Mesodermal cell (in vitro differentiated cells): ENCODE measurements at regions not wholly inside any gene's neighbourhood (a gene's known extent, or its start where the extent isn't known, plus 50 kb on each side); places are given as distances from the start of the nearest gene placed in this dataset.
A peak's percentile ranks its signal among the peaks of the same experiment; 100 is the strongest.

Experiments used
- H3K27ac ChIP-seq: 2 replicates; pipeline ENCODE4 v1.7.0; 2013; ENCODE audit warnings: mild to moderate bottlenecking, low read depth, low read length, moderate library complexity; ENCODE audit not compliant: severe bottlenecking
- H3K36me3 ChIP-seq: 2 replicates; pipeline ENCODE4 v1.7.1; 2013; ENCODE audit warnings: mild to moderate bottlenecking, low read length, moderate library complexity; ENCODE audit not compliant: control insufficient read depth, insufficient read depth
- H3K4me1 ChIP-seq: one replicate; pipeline ENCODE4 v1.7.1; 2013; ENCODE audit warnings: mild to moderate bottlenecking, low read length; ENCODE audit not compliant: insufficient read depth, control insufficient read depth, poor library complexity, severe bottlenecking
- H3K4me3 ChIP-seq: 2 replicates; pipeline ENCODE4 v1.7.0; 2013; ENCODE audit warnings: low read length, control low read depth, mild to moderate bottlenecking; ENCODE audit not compliant: insufficient read depth, poor library complexity, severe bottlenecking; ENCODE audit errors: extremely low read depth
- H3K9me3 ChIP-seq: 2 replicates; pipeline ENCODE4 v1.7.1; 2013; ENCODE audit warnings: mild to moderate bottlenecking, low read length, moderate library complexity; ENCODE audit not compliant: control insufficient read depth
- WGBS, 2 experiments: methylation state at CpG; one replicate each; pipeline ENCODE4 v1.1.5; 2013; ENCODE audit warnings: missing lambda C conversion rate in 2 of 2; ENCODE audit not compliant: insufficient coverage in 2 of 2; 5-methylcytosine and 5-hydroxymethylcytosine counted together

DNA sequence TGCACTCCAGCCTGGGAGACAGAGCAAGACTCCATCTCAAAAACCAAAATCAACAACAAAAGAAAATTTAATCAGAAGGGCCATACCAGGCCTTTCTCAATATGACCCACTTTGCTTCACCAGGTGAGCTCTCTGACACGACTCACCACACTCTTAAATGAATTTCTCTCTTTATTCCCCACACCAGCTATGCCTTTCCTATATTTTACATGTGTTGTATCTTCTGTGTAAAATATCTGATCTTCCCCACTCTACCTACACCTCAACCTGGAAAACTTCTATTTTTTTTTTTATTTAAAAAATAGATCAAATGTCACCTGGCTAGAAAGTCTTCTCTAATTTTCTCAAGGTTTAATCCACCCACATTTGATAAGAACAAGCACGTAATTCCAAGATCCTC is 77.6 kb upstream of the SLC39A8 start:
- no peaks in the 10 kb centered on the region for H3K9me3 ChIP-seq

DNA sequence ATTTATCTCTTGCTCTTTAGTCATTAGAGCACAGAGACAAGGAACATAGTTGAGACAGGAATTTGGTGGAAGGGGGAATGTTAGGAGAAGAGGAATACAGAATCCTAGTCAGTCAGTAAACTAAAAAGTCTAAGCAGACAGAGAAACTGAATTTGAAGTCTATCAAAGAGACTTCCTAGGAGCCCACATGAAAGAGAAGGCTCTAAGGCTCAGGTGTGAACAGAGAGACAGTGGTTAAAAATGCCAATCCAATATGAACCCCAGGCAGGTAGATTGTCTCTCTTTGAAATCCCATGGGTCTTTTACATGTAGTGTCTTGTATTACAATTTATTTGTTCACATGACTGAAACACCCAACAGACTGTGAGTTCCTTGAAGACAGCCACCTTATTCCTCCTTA is 77.8 kb upstream of the NFKB1 start:
- no peaks in the 10 kb centered on the region for H3K4me1 ChIP-seq
- H3K36me3 ChIP-seq, result no peaks in the 10 kb centered on the region
- no peak overlapping the region for H3K4me3 ChIP-seq
- H3K9me3 ChIP-seq, result no peaks in the 10 kb centered on the region
- no peak overlapping the region for H3K27ac ChIP-seq

More for the DNA sequence above, 77.6 kb upstream of the SLC39A8 start:
- no peaks in the 10 kb centered on the region for H3K4me1 ChIP-seq
- WGBS, 2 experiments, result 33% methylated on average over 2 of the region's 2 CpGs; no CpG with 5 or more reads in 1 of the 2 experiments
- H3K27ac ChIP-seq, result no peak overlapping the region
- no peak overlapping the region for H3K4me3 ChIP-seq
- no peaks in the 10 kb centered on the region for H3K36me3 ChIP-seq

DNA sequence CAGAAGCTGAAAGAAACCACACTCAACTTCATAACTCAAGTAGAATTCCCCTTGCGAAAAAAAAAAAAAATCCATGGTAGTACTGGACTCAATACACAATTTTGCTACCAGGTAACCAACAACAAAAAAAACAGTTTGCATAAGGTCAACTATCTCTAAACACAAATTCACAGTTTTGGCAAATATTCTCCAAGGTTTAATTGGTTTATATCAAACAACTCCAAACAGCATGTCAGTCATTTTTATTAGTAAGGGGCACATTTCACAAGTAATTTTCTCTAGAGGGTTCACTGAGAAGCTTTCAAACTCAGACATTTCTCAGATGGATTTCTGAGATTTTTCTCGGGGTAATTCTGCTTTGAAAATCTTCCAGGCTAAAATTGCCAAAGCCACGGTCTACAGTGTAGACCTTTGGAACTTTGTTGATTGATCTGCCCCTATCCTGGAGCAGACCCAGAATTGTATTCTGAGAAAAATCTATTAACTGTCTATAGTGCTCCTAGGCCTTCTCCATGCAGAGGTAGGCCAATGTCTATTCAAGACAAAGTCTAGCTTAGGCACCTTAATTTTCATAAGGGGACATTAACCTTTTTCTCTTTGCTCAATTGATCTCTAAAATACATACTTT is 73.7 kb upstream of the NFKB1 start:
- Histone ChIP-seq H3K9me3 (no peaks in the 10 kb centered on the region), H3K36me3 (no peaks in the 10 kb centered on the region), H3K4me1 (peaks cover 9% of the 10 kb centered on the region), H3K4me3 (no peak overlapping the region), H3K27ac (no peak overlapping the region)
- WGBS, 2 experiments, result 94 to 96% methylated on average over 2 to 3 of the region's 3 CpGs

DNA sequence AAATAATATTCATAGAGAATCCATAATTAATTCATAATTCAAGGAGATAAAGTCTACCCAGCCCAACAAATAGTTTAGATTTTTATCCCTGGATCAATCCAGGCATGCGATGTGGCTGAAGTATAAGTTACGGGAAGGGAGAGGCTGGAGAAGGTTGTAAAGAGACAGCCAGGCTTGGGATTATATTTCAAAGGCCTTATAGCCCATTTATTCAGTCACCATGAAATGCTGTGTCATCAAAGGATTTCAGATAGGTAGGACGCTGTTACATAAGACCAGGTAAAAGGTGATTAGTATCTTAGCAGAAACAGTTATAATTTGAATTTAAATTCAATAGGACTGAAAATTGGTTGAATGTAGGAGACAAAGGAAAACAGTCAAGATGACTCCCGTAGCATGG is 73.0 kb upstream of the NFKB1 start:
- no peaks in the 10 kb centered on the region for H3K9me3 ChIP-seq
- no peaks in the 10 kb centered on the region for H3K36me3 ChIP-seq
- H3K27ac ChIP-seq, result no peak overlapping the region
- peaks cover 9% of the 10 kb centered on the region for H3K4me1 ChIP-seq
- no peak overlapping the region for H3K4me3 ChIP-seq
- WGBS, 2 experiments, result 100% methylated on average over 3 to 4 of the region's 4 CpGs

DNA sequence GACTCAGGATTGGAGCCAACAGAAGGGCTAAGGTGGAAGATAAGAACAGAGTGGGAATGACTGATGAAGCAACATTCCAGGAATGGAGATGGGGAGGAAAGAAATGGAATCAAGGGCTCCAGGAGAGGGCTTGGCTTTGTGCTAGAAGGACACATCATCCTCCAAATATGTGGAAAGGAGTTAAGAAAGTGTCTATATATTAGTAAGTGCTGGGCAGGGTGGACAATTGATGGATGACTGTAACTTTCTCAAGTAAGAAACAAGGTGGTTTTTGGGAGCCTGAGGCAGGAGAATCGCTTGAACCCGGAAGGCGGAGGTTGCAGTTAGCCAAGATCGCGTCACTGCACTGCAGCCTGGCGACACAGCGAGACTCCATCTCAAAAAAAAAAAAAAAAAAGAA is 71.6 kb upstream of the NFKB1 start:
- peaks cover 9% of the 10 kb centered on the region for H3K4me1 ChIP-seq
- WGBS, 2 experiments, result 95 to 100% methylated on average over 2 to 4 of the region's 7 CpGs
- peak overlapping the region; percentile 17 for H3K27ac ChIP-seq
- no peaks in the 10 kb centered on the region for H3K36me3 ChIP-seq
- H3K9me3 ChIP-seq, result no peaks in the 10 kb centered on the region
- H3K4me3 ChIP-seq, result no peak overlapping the region

DNA sequence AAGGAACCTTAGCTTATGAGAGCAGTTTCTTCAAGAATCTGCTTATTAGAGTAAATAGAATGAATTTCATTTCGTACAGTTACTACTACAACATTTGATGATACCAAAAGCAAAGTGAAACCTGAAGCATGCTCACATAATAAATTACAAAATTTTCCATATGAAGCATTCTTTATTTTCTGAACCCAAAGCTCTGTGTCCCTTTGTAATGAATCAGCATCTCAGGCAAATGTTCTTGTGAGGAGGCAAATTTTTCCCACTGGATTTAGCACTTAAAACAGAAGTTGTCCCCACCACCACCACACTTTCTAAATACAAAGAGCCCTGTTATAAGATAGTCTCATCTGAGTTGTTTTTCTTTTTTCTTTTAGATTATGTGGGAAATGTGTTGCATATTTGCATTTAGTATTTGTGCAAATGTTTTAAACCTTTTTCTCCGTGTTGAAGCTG is 70.7 kb upstream of the NFKB1 start:
- Histone ChIP-seq H3K36me3 (no peaks in the 10 kb centered on the region), H3K27ac (peak overlapping the region; percentile 60), H3K4me1 (peaks cover 9% of the 10 kb centered on the region), H3K4me3 (peak overlapping the region; percentile 41), H3K9me3 (no peaks in the 10 kb centered on the region)
- 80% methylated on average over 1 of the region's 2 CpGs; no CpG with 5 or more reads in 1 of the 2 experiments for WGBS, 2 experiments

DNA sequence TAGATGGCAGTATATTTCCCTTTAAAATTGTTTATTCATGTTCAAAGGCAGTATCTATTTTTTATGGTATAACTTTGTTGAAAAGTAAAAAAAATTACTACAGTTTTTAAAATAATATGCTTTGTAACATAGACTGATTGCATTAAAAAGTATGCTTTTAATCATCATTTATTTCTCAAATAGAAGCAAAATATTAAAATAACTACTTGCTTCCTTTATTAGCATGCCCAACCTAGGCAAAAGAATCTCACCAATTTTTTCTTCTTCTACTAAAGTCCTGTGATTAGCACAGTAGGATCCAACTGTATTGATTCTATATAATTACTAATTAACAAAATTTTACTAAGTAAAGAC is 69.6 kb upstream of the NFKB1 start:
- Histone ChIP-seq H3K9me3 (no peaks in the 10 kb centered on the region), H3K4me1 (peaks cover 9% of the 10 kb centered on the region), H3K4me3 (peak overlapping the region; percentile 41)

DNA sequence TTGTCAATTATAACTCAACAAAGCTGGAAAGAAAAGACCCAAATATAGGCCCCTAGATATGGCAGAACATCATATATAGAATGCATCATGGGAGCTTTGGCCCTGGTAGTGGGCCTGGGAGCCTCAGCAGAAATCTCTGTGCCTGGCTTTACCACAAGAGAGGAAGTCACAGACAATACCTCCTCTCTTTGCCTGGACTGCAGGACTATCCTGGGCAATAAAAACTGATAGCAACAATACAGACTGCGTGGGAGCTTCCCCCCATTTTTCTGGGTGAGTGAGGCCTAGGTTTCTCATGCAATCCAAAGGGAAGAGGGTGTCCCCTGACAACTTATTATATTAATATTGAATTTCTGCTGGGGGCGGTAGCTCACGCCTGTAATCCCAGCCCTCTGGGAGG is 64.0 kb upstream of the NFKB1 start:
- Histone ChIP-seq H3K27ac (no peak overlapping the region), H3K9me3 (no peaks in the 10 kb centered on the region), H3K4me1 (peaks cover 11% of the 10 kb centered on the region), H3K4me3 (no peak overlapping the region), H3K36me3 (no peaks in the 10 kb centered on the region)
- WGBS, 2 experiments, result 94% methylated on average over 2 of the region's 3 CpGs; no CpG with 5 or more reads in 1 of the 2 experiments

More for the DNA sequence above, 69.6 kb upstream of the NFKB1 start:
- Histone ChIP-seq H3K27ac (no peak overlapping the region), H3K36me3 (no peaks in the 10 kb centered on the region)

DNA sequence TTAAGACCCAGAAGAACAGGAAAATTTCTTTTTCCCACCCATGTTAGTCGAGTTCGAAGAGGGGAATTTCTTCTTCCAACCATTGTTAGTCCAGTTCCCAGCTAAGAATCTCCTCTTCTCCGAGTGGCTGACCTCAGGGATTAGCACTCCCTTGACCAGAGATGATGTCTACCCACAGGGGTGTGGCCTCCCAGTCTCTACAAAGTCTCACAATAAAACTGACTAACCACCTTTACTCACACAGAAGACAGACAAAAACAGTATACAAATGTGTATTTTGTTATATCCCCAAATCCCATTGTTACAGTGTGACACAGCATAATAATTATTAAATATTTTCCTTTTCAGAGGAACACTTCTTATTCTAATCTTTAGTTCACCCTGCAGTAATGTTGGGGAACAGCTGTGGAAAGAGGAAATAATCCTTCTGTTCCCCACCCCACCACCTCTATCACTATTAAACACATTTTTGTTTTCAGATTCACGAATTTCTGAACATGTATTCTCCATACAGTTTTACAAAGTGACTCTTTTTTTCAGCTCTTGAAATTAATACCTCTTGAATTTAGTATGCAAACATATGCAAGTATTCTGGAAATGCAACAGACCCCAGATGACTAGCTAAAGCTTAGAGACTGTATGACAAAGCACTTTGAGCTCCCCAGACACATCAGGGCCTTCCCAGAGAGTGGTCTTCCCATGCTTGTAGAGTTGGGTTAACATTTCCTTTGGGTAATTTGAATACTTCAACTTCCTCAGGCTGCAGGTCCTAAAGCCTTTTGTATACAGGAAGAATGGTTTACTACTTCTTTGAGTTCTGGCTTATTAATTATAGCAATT is 62.5 kb upstream of the NFKB1 start:
- peaks cover 11% of the 10 kb centered on the region for H3K4me1 ChIP-seq
- no peaks in the 10 kb centered on the region for H3K36me3 ChIP-seq
- no peaks in the 10 kb centered on the region for H3K9me3 ChIP-seq
- H3K27ac ChIP-seq, result peak overlapping the region; percentile 62
- no peak overlapping the region for H3K4me3 ChIP-seq
- WGBS, 2 experiments, result 94 to 95% methylated on average over 3 to 4 of the region's 4 CpGs

DNA sequence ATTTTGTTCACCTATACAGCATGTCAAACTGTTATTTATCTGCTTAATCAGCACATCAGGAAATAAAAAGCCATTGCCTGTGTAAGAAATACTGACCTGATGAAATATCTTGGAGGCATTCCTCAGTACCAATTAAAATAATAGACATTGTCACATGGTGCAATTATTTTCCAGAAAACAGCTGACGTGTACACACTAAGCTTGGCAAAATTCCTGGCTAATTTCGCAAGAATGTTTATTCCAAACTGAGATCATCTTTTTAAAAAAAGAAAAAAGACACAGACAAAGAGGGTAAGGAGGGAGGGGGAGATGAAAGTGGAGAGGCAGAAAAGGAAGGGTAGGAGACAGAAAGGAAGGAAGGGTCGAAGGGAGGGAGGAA is 61.9 kb upstream of the NFKB1 start:
- peak overlapping the region; percentile 82 for H3K27ac ChIP-seq
- peaks cover 11% of the 10 kb centered on the region for H3K4me1 ChIP-seq
- H3K36me3 ChIP-seq, result no peaks in the 10 kb centered on the region
- 75 to 100% methylated on average over 1 to 2 of the region's 3 CpGs for WGBS, 2 experiments
- H3K9me3 ChIP-seq, result no peaks in the 10 kb centered on the region
- no peak overlapping the region for H3K4me3 ChIP-seq

DNA sequence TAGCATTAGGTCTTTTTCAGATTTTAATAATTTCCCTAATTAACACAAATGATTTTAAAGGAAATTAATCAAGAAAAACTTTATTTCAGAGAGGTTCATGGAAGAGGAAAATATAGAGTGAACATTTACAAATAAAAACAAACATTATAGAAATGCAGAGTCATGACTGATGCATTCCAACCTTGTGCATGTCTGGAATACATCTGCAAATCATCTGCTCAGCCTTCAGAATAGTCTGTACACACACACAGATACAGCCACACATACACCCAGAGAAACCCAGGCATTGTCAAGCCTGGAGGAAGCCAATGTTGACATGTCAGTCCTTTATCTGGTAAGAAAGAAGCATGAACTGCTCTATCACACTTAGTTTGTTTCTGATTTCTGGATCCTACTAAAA is 61.3 kb upstream of the NFKB1 start:
- H3K4me1 ChIP-seq, result peaks cover 11% of the 10 kb centered on the region
- H3K36me3 ChIP-seq, result no peaks in the 10 kb centered on the region
- peak overlapping the region; percentile 82 for H3K27ac ChIP-seq
- H3K4me3 ChIP-seq, result no peak overlapping the region
- H3K9me3 ChIP-seq, result no peaks in the 10 kb centered on the region
